GM12865 (cell line): ENCODE measurements at regions not wholly inside any gene's neighbourhood (a gene's known extent, or its start where the extent isn't known, plus 50 kb on each side); places are given as distances from the start of the nearest gene placed in this dataset.

ENCODE experiments used
- DNase-seq: peaks from one replicate; pipeline ENCODE4 v3.0.0; 2010; ENCODE audit warnings: low read depth
- H3K4me3 ChIP-seq: 2 replicates; pipeline ENCODE4 v1.5.1; 2011; ENCODE audit warnings: mild to moderate bottlenecking, low read depth, low read length, control low read depth
- TF ChIP-seq, protein P1 (sequence below): IDR thresholded peaks from 2 replicates; pipeline ENCODE4 v1.5.1; 2011; ENCODE audit warnings: low read length, control low read depth, low read depth, inconsistent platforms; ENCODE audit not compliant: insufficient read depth; ENCODE audit errors: missing control alignments

DNA sequence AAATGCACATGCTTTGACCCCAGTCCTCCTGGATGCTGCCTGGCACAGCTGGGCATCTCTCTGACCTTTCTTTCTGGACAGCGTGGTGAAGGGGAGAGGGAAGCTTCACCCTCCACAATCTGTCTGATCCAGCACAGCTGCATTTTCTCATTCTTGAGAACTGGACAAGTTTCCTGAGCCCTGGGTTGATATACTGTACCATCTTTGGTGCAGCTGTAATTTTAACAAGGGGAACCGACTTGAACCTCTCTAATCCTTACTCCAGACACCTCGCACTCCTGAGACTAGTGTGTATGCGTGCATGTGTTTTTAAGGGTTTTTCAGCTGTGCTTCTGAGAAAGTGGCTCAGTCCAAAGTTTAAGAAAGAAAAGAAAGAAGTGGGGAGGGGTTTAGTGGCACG is 655.7 kb downstream of the INHBA start:
- no peak overlapping the region for H3K4me3 ChIP-seq
- no peak for DNase-seq
- TF ChIP-seq, protein P1, sequence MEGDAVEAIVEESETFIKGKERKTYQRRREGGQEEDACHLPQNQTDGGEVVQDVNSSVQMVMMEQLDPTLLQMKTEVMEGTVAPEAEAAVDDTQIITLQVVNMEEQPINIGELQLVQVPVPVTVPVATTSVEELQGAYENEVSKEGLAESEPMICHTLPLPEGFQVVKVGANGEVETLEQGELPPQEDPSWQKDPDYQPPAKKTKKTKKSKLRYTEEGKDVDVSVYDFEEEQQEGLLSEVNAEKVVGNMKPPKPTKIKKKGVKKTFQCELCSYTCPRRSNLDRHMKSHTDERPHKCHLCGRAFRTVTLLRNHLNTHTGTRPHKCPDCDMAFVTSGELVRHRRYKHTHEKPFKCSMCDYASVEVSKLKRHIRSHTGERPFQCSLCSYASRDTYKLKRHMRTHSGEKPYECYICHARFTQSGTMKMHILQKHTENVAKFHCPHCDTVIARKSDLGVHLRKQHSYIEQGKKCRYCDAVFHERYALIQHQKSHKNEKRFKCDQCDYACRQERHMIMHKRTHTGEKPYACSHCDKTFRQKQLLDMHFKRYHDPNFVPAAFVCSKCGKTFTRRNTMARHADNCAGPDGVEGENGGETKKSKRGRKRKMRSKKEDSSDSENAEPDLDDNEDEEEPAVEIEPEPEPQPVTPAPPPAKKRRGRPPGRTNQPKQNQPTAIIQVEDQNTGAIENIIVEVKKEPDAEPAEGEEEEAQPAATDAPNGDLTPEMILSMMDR = no peak

DNA sequence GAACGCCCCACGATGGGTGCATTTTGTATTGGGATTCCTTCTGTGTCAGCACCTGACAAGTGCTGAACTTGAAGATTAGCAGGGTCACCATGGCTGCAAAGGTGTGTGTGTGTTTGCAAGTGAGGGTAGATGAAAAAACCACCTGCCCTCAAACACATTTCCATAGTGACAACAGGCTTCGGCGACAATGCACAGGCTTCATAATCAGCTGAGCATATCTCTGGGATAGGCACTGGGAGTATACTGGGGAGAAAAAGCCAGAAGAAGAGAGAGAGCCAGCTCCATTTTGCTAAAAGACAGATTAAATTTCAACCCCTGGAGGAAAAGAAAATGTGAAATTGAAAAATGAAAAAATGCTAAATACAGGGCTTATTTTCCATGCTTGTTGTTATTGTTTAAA is 656.1 kb downstream of the INHBA start:
- TF ChIP-seq, protein P1 = no peak
- no peak overlapping the region for H3K4me3 ChIP-seq

DNA sequence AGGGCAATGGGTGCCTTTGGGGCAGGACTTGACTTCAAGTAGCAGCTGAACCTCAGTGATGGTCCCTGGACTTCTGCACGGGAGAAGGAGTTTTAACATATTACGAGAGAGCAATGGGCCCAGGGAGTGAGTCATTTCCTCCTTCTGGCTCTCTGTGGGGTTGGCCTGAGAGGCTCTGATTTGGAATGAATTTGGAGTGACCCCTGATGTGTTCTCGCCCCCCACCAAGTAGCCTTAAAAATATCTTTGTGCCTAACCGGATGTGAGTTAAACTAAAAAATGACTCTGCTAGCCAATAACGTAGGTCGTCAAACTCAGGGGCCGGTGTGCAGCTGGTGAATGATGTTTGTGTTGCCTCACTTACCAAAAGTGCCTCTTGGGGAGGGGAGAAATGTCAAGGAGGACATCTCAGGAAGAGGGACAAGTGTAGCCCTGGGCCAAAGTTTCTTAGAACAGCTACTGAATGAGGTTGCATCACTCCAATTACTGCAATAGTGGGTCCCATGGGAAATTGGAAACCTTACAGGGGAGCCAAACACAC is 656.6 kb downstream of the INHBA start:
- no peak for DNase-seq
- H3K4me3 ChIP-seq = no peak overlapping the region
- TF ChIP-seq, protein P1 = no peak

More for the DNA sequence above, 656.1 kb downstream of the INHBA start:
- DNase-seq = no peak

DNA sequence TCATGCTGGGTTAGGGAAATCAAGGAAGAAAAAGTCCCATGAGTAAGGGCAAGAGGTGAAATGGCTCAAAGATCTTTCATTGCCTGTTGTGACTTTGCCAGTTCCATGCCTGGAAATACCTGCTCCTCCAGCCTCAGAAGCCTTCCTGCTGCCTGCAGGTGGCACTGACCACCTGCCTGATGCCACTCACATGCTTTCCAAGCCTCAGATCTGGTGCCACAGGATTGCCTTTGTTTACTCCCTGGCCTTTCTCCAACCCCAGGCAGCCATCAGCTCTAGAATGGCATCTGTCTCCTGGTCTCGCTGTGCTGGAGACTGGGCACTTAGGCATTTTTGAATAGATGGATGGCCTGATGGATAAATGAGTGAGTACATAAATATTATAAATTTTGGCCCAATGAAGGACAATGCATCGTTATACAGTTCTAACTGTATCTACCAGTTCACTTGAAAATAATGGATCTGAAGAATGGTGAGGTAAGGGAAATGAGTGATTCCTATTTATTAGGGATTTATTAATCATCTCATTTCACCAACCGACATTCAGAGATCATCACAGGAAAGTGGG is 657.2 kb downstream of the INHBA start:
- H3K4me3 ChIP-seq = no peak overlapping the region
- DNase-seq = peak; percentile 18
- TF ChIP-seq, protein P1 = peak; percentile 27

DNA sequence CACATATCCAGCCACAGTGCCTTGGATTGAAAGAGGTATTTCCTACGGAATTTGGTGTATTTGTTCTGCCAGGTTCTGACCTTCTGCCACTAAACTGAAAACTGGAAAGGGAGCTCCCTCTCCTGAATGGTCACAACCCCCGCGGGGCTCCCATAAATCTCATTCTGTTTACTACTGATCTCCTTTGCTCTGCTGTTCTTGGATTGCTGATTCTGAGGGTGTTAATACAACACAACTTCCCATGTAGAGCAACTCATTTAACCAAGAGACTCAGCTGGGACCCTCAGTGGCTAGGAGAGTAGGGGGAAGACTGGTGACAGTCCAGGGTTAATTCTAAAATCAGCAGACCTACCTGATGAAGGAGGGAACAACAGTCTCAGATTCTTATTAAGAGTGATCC is 662.9 kb downstream of the INHBA start:
- TF ChIP-seq, protein P1 = no peak
- H3K4me3 ChIP-seq = no peak overlapping the region
- DNase-seq = no peak

DNA sequence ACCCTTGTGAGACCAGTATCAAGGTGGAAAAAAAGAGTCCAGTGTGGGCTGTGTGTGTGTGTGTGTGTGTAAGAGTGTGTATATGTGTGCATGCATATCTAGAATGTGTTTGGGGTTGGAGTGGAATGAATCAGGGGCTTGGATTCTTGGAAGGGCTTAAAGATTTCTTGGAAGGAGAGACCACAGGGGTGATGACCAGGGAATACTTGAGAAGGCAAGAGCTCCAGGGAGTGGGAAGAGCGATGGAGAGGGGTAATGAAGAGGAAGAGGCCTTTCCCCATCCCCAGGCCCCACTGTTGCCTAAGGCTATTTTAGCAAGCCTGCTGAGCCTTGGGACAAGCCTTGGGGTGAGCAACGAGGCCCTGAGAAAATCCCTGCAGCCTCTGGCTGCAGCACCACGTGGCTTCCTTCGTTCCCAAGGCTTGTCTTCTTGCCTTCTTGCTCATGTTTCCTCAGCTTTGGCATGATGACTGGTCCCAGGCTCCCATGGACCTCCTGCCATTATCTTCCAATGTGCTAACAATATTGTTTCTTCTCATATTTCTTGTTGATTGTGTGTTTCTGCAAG is 663.4 kb downstream of the INHBA start:
- no peak overlapping the region for H3K4me3 ChIP-seq
- no peak for DNase-seq
- TF ChIP-seq, protein P1 = no peak

DNA sequence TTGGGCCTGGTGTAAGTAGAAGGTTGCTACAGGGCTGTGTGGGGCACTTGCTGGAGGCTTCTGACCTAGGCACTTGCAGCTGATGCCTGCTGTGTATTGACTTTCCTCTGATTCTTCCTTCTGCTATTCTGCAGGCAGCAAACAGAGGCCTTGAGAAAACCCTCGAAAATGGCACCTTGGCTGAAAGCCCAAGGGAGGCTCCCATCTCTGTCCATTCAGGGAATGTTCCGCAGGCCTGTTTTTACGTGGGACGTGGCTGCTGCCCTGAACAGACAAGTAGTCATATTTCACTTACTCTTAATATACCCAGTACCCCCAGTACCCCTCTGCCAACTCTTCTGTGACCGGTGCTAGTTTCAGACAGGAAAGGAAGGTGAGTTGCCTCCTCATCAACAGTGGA is 664.7 kb downstream of the INHBA start:
- TF ChIP-seq, protein P1 = no peak
- H3K4me3 ChIP-seq = no peak overlapping the region
- no peak for DNase-seq
